ENCODE measurements at regions not wholly inside any gene's neighbourhood (a gene's known extent, or its start where the extent isn't known, plus 50 kb on each side); places are given as distances from the start of the nearest gene placed in this dataset.

DNA sequence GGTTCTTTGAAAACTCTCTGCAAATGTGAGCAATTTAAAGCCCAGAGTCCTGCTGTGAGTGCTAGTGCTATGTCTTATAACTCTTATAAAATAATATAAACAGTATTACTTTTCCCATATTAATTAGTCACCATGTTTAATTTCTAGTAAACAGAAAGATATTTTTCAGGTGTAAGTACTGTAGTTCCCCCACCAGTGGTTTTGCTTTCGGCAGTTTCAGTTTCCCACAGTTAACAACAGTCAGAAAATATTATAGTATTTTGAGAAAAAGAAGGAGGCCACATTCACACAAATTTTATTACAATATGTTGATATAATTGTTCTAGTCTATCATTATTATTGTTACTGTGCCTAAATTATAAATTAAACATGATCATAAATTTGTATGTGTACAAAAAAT is 800.5 kb downstream of the LRFN5 start:
- no peaks in the 10 kb centered on the region for H3K79me2 ChIP-seq (ENCODE audit: control insufficient read depth, insufficient read depth, low read length)
- no peak overlapping the region for H3K4me2 ChIP-seq (ENCODE audit: extremely low read depth, insufficient read depth, low read length)
- no peaks in the 10 kb centered on the region for H3K36me3 ChIP-seq (ENCODE audit: control insufficient read depth, insufficient read depth, low read length)
- no peak overlapping the region for H3K4me3 ChIP-seq (replicated peaks in 1 of 4; ENCODE audit: control extremely low read depth in 1 of 4, insufficient read depth in 1 of 4, low read depth in 3 of 4, low read length in 4 of 4)
- H4K20me1 ChIP-seq (ENCODE audit: control insufficient read depth, extremely low read depth, insufficient read depth, low read length) = no peaks in the 10 kb centered on the region
- no peaks in the 10 kb centered on the region for H3K27me3 ChIP-seq (ENCODE audit: control insufficient read depth, insufficient read depth, low read length)
- H3K4me1 ChIP-seq (ENCODE audit: control insufficient read depth, extremely low read depth, insufficient read depth, low read length) = no peaks in the 10 kb centered on the region
- H3K9me3 ChIP-seq (ENCODE audit: control insufficient read depth, insufficient read depth, low read depth, low read length) = no peaks in the 10 kb centered on the region
- no peak overlapping the region for H3K9ac ChIP-seq (ENCODE audit: insufficient read depth, low read length)
- TF ChIP-seq, protein P1, sequence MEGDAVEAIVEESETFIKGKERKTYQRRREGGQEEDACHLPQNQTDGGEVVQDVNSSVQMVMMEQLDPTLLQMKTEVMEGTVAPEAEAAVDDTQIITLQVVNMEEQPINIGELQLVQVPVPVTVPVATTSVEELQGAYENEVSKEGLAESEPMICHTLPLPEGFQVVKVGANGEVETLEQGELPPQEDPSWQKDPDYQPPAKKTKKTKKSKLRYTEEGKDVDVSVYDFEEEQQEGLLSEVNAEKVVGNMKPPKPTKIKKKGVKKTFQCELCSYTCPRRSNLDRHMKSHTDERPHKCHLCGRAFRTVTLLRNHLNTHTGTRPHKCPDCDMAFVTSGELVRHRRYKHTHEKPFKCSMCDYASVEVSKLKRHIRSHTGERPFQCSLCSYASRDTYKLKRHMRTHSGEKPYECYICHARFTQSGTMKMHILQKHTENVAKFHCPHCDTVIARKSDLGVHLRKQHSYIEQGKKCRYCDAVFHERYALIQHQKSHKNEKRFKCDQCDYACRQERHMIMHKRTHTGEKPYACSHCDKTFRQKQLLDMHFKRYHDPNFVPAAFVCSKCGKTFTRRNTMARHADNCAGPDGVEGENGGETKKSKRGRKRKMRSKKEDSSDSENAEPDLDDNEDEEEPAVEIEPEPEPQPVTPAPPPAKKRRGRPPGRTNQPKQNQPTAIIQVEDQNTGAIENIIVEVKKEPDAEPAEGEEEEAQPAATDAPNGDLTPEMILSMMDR (conservative IDR thresholded peaks at IDR 0.05 in 1 of 2, IDR thresholded peaks at IDR 0.05 in 1 of 2; ENCODE audit: low read depth in 1 of 2, low read length in 2 of 2) = no peak
- no peak for TF ChIP-seq EZH2 (IDR thresholded peaks at IDR 0.05; ENCODE audit: low read length, missing control alignments)
- no peak overlapping the region for H2AFZ ChIP-seq (ENCODE audit: low read length)
- H3K27ac ChIP-seq (ENCODE audit: insufficient read depth, low read length) = no peak overlapping the region
- DNase-seq (ENCODE audit: low read depth in 2 of 2) = no peak

DNA sequence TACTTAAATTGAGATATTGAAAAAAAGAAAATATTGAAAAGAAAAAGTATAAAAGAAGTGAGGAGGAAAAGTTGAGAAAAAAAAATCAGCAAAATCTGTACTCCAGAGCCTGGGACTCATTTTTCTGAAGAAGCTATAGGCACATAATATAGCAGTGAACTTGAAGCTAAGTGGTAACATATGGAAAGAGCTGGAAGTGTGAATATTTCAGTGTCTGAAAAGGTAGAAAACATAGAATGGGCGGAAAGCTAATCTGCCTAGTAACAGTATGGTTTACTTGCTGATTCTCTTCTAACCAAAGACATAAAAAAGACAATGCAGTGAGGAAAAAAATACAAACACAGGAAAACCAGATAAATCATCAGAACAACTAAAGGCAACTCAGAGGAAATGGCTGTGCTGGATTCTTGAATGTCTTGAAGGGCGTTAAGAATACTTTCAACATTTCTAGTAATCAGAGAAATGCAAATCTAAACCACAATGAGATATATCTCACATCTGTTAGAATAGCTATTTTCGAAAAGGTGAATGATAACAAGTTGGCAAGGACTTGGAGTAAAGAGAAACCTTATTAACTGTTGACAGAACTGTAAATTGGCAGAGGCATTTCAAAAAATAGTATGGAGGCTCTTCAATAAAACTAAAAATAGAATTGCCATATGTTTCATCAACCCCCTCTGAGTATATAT is 784.6 kb downstream of the LRFN5 start:
- Histone ChIP-seq H2AFZ (ENCODE audit: low read length) (no peak overlapping the region), H3K4me2 (ENCODE audit: extremely low read depth, insufficient read depth, low read length) (no peak overlapping the region), H3K36me3 (ENCODE audit: control insufficient read depth, insufficient read depth, low read length) (no peaks in the 10 kb centered on the region), H3K9me3 (ENCODE audit: control insufficient read depth, insufficient read depth, low read depth, low read length) (no peaks in the 10 kb centered on the region), H3K79me2 (ENCODE audit: control insufficient read depth, insufficient read depth, low read length) (no peaks in the 10 kb centered on the region), H3K27ac (ENCODE audit: insufficient read depth, low read length) (no peak overlapping the region), H3K9ac (ENCODE audit: insufficient read depth, low read length) (no peak overlapping the region), H3K4me1 (ENCODE audit: control insufficient read depth, extremely low read depth, insufficient read depth, low read length) (no peaks in the 10 kb centered on the region), H3K27me3 (ENCODE audit: control insufficient read depth, insufficient read depth, low read length) (no peaks in the 10 kb centered on the region), H3K4me3 (replicated peaks in 1 of 4; ENCODE audit: control extremely low read depth in 1 of 4, insufficient read depth in 1 of 4, low read depth in 3 of 4, low read length in 4 of 4) (no peak overlapping the region), H4K20me1 (ENCODE audit: control insufficient read depth, extremely low read depth, insufficient read depth, low read length) (no peaks in the 10 kb centered on the region)
- TF ChIP-seq, protein P1 (conservative IDR thresholded peaks at IDR 0.05 in 1 of 2, IDR thresholded peaks at IDR 0.05 in 1 of 2; ENCODE audit: low read depth in 1 of 2, low read length in 2 of 2) = no peak
- TF ChIP-seq EZH2 (IDR thresholded peaks at IDR 0.05; ENCODE audit: low read length, missing control alignments) = no peak
- no peak for DNase-seq (ENCODE audit: low read depth in 2 of 2)

DNA sequence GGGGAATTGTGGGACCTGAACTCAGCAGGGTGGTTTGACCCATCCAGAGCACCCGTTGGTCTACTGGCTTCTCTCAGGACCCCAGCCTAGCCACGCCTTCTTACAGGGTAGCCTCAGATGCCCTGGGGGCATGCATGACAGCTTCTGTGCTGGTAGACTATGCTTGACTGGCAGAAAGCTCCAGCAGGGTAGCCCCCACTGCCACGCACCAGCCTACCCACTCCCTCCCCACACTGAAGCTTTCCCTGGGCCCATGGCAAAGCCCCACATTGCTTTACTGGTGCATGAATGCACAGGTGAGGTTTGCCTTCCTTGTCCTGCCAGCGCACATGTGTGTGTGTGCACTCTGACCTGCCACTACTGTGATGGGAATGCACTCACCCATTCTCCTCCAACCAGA is 772.2 kb downstream of the LRFN5 start:
- TF ChIP-seq EZH2 (IDR thresholded peaks at IDR 0.05; ENCODE audit: low read length, missing control alignments) = no peak
- TF ChIP-seq, protein P1 (conservative IDR thresholded peaks at IDR 0.05 in 1 of 2, IDR thresholded peaks at IDR 0.05 in 1 of 2; ENCODE audit: low read depth in 1 of 2, low read length in 2 of 2) = no peak
- Histone ChIP-seq H3K9ac (ENCODE audit: insufficient read depth, low read length) (no peak overlapping the region), H3K4me1 (ENCODE audit: control insufficient read depth, extremely low read depth, insufficient read depth, low read length) (no peaks in the 10 kb centered on the region), H3K4me3 (replicated peaks in 1 of 4; ENCODE audit: control extremely low read depth in 1 of 4, insufficient read depth in 1 of 4, low read depth in 3 of 4, low read length in 4 of 4) (no peak overlapping the region), H3K9me3 (ENCODE audit: control insufficient read depth, insufficient read depth, low read depth, low read length) (no peaks in the 10 kb centered on the region), H3K27ac (ENCODE audit: insufficient read depth, low read length) (no peak overlapping the region), H3K4me2 (ENCODE audit: extremely low read depth, insufficient read depth, low read length) (no peak overlapping the region), H2AFZ (ENCODE audit: low read length) (no peak overlapping the region), H3K79me2 (ENCODE audit: control insufficient read depth, insufficient read depth, low read length) (no peaks in the 10 kb centered on the region), H4K20me1 (ENCODE audit: control insufficient read depth, extremely low read depth, insufficient read depth, low read length) (no peaks in the 10 kb centered on the region), H3K36me3 (ENCODE audit: control insufficient read depth, insufficient read depth, low read length) (no peaks in the 10 kb centered on the region), H3K27me3 (ENCODE audit: control insufficient read depth, insufficient read depth, low read length) (no peaks in the 10 kb centered on the region)
- DNase-seq (ENCODE audit: low read depth in 2 of 2) = no peak
